ENCODE measurements at regions not wholly inside any gene's neighbourhood (a gene's known extent, or its start where the extent isn't known, plus 50 kb on each side); places are given as distances from the start of the nearest gene placed in this dataset.

DNA sequence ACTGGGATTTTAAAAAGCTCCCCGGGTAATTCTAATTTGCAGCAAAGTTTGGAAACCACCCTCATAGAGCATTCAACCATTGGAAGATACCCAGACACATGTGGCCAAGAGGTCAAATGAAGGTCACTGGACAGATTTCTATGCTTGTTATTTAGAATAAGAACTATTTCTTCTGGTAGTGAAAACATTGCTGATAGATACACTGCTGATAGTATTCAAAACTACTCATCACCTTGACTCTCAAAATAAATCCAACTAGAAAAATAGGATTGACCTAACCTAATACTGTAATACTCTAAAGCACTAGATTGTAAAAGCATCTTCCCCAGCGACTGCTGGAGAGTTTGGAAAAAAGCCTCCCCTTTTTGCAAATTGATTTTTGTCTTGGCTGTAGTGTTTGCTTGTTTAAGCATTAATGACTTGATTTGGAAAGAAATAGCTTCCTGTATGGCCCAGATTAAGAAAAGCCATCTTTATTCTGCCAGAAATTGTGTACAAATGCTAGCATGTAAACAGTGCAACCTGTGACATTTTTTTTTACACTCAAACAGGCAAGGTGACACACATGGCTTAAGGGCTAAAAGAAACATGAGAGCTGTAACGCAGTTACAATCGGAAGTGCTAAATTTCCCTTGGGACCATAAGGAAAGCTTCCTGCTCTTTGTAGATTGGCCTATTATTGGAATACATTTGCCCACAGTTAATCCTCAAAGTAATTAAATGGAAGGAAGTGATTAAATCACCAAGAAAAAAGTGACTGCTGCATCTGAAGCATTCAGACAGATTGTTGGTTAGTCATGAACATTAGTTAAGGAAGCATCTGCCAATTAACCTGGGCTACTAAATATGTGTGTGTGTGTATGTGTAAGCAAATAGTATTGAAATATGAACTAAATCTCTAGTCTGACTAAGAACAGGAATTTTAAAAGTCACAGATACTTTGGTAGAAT lies 356.5 kb upstream of the ATP2B1 start:
- no peak for DNase-seq

DNA sequence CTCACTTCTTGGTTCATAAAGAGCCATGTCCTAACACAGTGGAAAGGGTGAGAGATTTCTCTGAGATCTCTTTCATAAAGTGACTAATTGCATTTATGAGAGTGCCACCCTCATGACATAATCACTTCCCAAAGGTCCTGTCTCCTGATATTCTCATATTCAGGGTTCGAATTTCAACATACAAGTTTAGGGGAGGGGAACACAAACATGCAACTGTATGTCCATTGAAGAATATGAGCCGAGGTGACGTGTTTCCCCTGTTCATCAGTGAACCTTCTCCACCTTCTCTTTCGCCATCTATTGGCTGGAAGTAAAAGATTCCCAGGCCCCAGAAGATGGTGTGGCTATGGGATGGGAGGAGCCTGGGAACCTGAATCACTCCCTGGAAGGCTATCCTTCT lies 354.2 kb upstream of the ATP2B1 start:
- DNase-seq, result no peak

DNA sequence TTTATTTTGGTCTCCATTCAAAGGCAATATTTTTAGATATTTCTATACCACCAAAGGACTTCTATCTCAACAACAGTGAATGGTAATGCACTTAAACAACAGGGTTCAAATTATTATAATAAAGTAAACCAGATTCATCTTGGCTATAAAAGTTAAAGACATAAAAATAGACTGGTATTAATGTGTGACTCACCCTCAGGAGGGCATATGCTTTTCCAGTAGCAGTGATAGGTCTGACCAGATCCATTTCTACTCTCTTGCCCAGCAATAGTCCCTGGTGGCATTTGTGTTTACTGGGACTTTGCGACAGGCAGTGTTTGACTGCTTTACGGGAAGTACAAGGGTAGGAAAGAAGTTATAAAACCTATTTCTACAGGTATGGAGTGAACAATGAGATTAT lies 353.2 kb upstream of the ATP2B1 start:
- DNase-seq, result no peak

DNA sequence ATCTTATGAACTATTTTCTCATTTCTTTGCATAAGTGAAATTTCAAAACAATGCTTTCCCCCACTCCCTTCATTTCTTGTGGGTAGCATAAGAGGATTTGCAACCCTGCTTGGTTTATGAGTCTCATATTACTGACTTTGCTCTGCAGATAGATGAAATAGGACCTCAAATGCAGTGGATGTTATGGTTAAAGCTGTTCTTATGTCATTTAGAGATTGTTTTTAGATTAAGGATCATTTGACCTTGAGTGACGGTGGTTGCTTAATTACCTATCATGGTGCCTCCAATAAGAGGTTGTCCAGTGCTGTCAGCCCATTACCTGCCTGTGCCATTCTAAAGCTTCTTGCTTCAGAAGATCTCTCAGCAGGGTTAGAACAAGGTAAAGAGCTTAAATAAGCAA lies 351.4 kb upstream of the ATP2B1 start:
- DNase-seq, result no peak

DNA sequence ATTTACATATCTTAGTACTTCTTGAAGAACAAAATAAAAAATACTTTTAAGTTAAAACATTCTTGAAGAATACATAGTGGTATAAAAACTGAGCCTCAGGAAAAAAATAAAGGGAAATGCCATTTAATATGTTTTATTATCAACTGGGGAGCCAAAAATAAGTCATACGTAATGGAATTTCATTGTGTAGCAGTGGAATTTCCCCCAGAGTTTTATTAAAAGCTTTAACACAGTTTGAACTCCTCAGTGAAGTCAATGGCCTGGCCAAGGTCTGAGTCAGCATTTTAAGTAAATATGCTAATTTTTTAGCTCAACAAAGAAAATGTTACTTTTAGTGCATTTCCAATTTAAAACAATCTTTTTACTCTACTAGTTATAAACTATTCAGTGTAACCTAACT lies 350.1 kb upstream of the ATP2B1 start:
- no peak for DNase-seq

DNA sequence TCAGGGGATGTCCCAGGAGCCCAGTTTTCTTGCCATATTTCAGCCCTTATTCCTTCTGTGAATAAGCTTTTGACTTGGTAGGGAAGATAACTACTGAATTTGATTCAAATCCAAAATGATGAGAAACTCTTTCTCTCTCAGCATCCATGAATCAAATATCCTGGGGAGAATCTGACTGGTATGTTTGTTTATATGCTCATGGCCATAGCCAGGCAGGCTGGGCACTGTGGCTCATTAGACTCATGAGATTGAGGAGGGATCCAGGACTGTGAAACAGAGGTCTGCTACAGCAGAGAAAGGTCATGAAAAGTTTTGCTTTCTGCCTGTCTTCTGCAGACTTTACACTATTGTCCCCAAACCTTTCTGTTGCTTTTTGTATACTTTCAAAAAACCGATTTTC lies 346.4 kb upstream of the ATP2B1 start:
- no peak for DNase-seq

DNA sequence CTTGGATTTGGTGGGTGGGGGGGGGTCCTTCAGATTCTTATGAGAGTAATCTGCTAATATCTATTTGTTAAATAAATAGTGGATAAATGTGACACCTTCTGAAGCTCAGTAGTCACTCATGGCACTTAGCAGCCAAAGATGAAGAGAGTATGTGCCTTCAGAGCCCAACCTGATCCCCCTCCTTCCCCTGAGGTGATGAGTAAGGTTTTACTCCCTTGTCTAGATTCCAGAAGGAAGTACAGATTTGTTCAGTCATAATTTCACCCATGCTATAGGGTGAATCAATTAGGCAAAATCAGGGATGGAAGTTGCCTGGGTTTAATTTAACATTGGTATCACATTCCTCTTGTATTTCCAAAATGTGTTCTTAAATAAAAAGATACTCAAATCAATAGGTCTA lies 340.3 kb upstream of the ATP2B1 start:
- no peak for DNase-seq

DNA sequence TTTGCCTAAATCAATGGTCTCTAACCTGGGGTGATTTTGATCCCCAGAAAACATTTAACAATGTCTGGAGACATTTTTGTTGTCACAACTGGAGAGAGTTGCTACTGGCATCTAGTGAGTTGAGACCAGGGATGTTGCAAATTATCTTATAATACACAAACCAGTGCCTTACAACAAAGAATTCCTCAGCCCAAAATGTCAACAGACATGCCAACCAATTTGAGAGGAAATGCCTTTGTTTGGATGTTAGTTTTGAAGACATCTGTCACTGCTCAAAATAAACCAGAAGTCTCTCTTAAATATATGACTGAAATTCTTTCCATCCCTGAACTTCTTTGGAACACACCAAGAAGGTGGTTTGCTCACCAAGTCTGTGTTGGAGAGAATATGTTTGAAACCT lies 336.9 kb upstream of the ATP2B1 start:
- DNase-seq, result no peak

DNA sequence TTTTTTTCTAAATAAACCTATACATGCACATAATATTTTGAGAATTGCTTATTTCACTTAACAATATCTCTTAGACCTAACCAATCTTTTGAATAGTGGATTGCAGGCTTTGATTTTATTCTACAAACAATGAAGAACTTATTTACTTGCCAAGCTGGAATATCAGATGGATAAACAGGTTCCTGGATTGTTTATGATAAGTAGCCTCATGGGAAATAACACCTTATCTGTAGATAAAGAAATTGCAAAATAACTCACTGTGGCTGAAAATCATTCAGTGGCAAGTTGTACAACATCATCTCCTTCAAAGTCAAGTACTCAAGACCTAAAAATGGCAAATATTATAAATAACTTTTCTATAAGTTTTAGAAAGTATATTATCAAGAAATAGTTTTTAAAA lies 335.4 kb upstream of the ATP2B1 start:
- no peak for DNase-seq

DNA sequence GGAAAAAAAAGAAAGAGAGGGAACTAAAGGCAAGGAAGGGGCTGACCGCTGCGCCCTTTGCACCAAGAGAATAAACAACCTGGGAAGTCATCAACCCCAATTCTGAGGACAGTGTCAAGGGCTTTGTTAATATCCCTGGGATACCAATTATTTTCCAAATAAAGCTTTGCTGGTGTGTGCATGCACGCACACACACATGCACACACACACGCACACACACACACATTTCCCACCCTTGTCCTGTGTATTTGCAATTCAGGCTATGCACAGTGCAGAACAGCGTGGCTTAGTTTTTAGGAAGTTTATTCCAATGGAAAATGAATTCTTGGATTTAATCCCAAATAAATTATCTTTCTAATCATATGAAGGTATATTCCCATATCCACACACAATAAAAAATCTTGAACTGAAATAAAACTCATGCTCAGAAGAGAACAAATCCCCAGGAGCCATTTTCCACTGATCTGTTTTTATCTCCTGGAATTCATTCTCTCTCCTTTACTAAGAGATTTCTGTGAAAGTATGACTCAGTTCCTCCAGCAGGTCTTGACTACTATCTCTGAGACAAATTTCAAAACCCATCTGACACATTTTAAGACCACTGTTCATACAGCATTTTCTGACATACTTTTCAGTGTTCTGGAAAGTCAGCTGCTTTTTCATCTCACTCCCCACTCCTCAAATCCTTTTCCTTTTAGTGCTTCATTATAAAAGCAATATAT lies 334.4 kb upstream of the ATP2B1 start:
- no peak for DNase-seq

DNA sequence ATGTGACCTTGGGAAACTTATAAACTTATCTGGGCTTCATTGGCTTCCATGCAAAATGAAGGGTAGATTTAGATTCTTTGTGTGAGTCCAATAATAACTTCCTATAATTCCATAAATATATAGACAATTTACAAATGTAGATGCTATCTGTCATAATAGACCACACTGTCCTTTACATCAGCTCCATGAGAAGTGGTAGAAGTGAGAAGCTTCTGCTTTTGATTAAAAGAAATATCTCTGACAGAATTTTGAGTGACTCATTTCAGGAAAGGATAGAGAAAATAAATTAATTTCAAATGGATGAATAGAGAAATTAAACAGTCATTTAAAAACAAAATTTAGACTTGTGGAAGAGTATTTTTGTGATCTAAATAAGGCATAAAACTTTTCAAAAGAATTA lies 329.7 kb upstream of the ATP2B1 start:
- DNase-seq, result no peak

DNA sequence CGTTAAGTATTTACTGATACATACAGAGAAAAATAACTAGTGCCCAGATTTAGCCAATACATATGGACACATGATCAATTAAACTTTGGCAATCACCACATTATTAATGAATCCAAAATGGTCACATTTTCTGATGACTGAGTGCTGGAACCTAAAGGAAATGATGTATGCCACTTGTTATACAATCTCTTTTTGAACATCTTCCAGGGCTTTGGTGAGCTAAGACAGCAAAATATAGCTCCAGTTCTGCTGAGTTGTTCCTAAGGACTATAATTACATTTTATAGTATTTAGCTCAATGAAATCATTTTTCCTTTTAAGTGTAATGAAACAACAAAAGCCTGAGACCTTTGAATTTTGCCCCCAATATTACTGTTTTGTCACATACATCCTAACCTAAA lies 329.1 kb upstream of the ATP2B1 start:
- DNase-seq, result no peak

DNA sequence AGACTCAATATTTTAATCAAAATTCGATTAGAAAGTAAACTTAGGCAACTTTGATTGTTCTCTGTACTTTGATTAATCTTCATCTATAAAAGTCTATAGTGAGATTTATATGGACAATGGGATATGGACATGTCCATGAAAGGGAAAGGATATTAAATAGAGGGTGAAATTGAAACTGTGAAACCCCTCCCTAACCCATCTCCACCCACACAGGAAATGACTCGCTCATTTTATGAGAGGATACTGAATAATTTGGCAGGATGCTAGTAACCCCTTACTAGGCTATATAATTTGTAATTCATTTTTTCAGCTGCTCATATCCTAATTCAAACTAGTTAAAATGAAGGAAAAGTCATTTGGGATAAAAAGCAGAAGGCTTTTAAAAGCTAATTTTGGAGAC lies 328.0 kb upstream of the ATP2B1 start:
- no peak for DNase-seq

DNA sequence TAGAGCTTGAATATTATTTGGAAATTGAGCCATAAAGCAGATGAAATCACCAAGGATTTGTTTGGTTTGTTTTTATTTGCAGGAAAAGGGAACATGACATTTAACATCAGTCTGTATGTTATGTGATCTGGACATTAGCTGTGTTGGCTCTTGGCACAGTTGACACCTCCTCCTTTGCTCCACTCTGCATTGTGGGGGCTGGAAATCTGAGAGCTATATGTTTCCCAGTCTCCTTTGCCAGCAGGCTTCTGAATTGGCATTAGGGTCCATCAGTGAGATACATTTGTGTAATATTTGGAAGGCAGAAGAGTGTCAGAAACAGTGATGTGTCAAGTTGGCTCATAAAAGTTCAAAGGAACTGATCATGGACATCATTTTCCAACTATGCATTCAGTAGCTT lies 322.1 kb upstream of the ATP2B1 start:
- DNase-seq, result no peak

DNA sequence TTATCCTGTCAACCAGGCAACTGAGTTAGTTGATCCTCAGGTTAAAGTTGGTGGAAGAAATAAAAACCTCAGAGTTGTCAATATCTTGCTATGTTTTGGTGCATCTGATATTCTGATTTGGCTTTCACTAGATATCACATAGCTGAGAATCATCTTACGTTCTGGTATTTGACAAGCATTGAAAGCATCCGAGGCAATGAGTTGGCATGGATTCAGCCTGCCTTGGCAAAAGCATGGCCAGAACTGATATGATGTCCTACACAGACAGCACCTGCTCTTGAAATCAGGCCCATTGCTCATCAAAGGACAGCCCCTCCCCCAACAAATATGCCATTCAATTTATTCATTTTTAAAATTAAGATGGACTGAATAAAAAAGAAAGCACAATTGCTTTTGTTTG lies 320.7 kb upstream of the ATP2B1 start:
- DNase-seq, result no peak

DNA sequence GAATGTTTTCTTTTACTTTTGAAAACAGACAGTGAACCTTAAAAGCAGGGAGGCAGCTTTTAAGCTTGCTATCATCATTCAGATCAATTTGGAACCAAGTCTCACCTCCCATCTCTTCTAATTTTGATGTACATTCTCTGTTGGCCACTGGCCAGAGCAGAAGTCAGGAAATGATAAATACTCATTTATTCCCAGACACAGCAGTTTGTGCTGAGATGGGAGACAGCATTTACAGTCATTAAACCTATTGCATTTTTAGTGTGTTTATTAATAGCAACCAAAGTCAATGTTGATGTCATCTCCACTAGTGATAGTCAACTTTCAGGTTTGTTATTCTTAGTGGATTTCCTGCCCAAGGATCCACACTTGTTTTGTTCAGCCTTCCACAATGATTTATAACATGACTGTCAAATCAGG lies 320.0 kb upstream of the ATP2B1 start:
- DNase-seq, result no peak

DNA sequence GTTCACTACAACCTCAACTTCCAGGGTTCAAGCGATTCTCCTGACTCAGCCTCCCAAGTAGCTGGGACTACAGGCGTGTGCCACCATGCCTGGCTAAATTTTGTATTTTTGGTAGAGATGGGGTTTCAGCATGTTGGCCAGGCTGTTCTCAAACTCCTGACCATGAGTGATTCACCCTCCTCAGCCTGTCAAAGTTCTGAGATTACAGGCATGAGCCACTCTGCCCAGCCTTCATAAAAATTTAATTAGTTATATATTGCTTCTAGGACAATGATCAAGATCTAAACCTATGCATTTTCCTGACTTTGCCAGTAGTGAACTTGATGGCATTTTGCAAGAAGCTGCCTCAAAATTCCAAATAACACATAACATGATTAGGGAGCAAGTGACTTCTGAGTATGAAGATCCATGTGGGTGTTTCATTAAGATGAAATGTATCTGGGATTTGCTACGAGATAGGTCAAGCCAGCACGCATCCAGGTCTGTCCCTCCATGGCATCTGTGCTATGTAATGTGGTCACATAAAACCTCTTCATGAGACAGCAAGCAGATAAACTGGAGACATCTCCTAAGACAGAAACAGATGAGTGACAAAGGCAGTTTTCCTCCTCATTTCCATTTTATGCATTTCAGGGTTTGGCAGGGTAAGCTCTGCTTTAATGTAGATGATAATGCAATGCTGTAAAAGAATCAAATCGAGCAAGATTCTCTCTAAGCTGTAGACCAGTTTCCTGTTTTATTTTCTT lies 319.4 kb upstream of the ATP2B1 start:
- DNase-seq, result no peak

DNA sequence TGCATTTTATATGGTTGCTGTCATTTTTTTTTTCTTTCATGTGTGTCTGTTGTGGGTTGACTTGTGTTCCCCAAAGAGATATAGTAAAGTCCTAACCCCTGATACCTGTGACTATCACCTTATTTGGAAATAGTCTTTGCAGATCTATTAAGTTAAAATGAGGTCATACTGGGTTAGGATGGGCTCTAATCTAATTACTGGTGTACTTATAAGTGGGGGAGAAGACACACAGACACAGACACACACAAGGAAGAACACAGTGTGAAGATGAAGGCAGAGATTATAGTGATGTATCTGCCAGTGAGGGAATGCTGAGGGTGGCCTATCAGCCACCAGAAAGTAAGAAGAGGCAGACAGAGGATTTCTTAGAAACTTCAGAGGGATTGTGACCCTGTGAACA lies 318.4 kb upstream of the ATP2B1 start:
- no peak for DNase-seq

DNA sequence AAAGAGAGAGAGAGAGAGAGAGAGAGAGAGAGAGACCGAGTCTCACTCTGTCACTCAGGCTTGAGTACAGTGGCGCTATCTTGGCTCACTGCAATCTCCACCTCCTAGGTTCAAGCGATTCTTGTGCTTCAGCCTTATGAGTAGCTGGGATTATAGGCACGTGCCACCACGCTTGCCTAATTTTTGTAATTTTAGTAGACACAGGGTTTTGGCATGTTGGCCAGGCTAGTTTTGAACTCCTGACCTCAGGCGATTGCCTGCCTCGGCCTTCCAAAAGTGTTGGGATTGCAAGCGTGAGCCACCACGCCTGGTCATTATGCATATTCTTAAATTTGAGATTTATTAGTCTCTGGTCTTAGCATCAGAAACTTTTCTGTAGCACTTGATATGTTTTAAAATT lies 317.9 kb upstream of the ATP2B1 start:
- no peak for DNase-seq

DNA sequence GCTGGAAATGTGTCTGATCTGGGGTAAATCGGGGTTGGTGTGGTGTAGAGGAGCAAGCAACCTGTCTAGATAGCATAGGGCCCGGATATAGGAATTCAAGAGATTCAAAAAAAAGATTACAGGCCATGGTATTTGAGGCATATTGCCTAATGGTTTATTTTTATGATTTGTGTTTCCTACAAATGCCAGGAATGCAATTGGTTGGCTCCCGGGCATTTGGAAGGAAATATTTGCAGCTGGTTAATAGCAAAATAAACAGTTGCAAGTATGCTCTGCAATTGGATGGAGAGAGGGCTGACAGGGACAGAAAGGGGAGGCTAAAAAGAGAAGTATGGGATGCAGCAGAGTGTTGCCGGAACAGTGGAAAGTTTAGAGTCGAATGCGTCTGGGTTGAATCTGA lies 315.6 kb upstream of the ATP2B1 start:
- DNase-seq, result no peak

DNA sequence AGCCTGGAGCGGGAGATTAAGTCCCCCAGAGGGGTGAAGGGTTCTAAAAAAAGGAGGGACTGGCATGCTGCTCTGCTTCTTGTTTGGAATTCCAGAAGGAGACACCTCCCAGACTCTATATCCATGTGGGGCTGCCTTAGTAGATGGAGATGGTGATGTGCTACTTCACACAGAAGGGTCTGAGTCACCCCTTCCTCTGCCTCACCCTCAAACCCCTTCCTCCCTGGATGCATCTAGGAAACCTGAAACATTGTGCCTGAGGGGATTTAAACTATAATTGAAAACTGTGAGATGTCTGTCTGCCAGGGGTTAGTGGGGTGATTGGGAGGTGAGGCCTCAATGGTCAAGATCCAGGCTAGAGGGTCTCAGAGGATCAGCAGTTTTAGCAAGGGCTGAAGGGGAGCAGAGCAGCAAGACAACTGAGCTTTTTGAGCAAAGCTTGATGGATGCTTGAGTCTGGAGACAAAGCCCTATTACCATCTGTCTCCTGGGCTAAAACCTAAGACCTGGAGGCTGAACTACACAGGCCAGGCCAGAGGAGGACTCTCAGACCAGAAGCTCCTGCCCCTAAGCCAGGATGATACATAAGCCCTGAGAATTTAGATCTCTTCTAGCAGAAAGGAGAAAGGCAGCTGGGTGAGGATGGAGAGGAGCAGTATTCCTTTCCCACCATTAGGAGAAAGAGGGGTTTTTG lies 314.7 kb upstream of the ATP2B1 start:
- no peak for DNase-seq

DNA sequence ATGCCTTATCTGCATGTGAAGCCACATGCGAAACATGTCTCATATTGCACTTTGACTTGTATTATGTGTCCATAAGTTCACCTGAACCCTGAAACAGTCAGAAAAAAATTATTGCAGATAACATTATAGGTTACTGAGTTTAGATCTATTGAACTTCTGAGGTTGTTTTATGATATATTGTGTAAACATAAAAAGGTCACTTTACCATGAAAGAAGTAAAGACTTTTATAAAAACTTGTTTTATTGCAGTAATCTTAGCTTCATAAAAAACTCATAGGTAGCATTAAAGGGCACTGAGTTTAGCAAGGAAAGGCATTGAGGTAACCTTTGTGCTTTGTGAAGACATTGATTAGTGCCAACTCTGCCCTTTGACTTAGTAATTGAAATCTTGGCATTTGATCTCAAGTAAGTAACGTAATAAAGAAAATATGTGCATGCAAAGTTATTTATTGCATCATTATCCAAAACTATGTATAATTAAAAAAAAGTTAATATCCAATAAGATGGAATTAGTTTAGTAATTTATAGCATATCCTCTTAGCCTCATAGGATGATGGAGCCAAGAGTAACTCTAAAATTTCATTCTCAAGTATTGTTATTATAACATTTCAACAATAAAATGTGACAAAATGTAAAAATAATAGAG lies 313.3 kb upstream of the ATP2B1 start:
- no peak for DNase-seq

DNA sequence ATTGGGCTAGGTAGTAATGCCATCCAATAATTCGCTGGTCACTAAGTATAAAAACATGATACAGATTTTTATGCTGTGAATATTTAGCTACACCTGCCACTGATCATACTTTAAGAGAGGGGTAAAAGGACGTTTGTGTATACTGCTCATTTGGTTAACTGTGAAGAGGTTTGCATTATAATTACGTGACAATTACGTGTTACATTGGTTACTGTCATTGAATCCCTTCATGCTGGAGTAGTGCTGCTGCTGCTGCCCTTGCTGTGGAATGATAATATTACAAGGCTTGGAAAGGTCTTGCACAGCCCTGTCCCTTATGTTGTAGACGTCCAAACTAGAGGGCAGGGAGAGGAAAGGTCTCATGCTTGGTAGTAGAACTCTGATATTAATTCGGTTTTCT lies 312.2 kb upstream of the ATP2B1 start:
- no peak for DNase-seq
